ENCODE measurements at regions not wholly inside any gene's neighbourhood (a gene's known extent, or its start where the extent isn't known, plus 50 kb on each side); places are given as distances from the start of the nearest gene placed in this dataset.

DNA sequence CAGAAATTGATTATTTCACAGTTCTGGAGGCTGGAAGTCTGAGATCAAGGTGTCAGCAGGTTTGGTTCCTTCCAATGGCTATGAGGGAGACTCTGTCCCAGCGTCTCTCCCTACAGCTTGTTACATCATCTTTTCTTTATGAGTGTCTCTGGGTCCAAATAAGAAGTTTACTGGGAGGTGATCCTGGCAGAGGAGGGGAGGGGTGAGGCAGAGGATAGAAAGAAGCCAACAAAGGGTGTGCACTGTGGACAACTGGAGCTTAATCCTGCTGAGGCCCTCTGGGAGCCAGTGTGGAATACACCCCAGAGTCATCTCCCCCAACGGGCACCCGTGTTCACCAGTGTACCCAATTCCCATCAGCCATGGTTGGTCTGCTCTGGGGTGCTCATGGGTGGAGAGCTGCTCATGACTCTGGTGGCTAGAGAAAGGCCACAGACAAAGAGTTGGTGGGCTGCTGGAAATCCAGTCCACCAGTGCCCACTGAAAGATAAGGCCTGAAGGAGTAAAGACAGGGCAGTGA lies 57.5 kb upstream of the CTLA4 start:
- DNase-seq (no peak), ATAC-seq (ENCODE audit: low read depth) (no peak)
- no peak overlapping the region for H3K4me2 ChIP-seq (replicated peaks; ENCODE audit: low read depth, low read length, poor library complexity, severe bottlenecking)
- H3K27me3 ChIP-seq (replicated peaks in 1 of 4; ENCODE audit: control extremely low read depth in 1 of 4, control insufficient read depth in 3 of 4, insufficient read depth in 4 of 4, low read length in 3 of 4): peaks cover 0 to 19% (median 17%) of the 10 kb centered on the region in 4 experiments
- H3K4me3 ChIP-seq (ENCODE audit: control extremely low read depth in 1 of 5, extremely low read depth in 1 of 5, insufficient read depth in 1 of 5, low read depth in 2 of 5, low read length in 4 of 5): no peak overlapping the region
- H3K9ac ChIP-seq (ENCODE audit: low read length): no peak overlapping the region
- peaks cover 0 to 4% of the 10 kb centered on the region in 2 donors for H3K4me1 ChIP-seq (ENCODE audit: control insufficient read depth in 2 of 2, insufficient read depth in 2 of 2, low read length in 2 of 2)
- WGBS (ENCODE audit: insufficient coverage): no CpG with 5 or more reads among the region's 3 CpGs
- Mint-ChIP-seq H3K4me1 (peaks cover 4% of the 10 kb centered on the region), H3K27me3 (peaks cover 54% of the 10 kb centered on the region), H3K4me3 (no peak overlapping the region), H3K9me3 (ENCODE audit: insufficient read depth) (peaks cover 4% of the 10 kb centered on the region), H3K27ac (no peak overlapping the region)
- no peaks in the 10 kb centered on the region for H3K79me2 ChIP-seq (ENCODE audit: control insufficient read depth, insufficient read depth, low read length)
- peaks cover 2 to 10% (median 3%) of the 10 kb centered on the region in 3 donors for H3K9me3 ChIP-seq (ENCODE audit: control extremely low read depth in 1 of 3, control insufficient read depth in 2 of 3, insufficient read depth in 1 of 3, low read length in 2 of 3)
- CTCF ChIA-PET: no interaction called here
- H3K27ac ChIP-seq (ENCODE audit: low read length in 2 of 2): no peak overlapping the region
- POLR2A ChIA-PET: no interaction called here
- intact Hi-C loops (cut with micrococcal nuclease): loop anchor here (10.0 kb wide), 1 partner anchor 1235 kb away; no protein-coding TSS in a partner anchor
- H3K36me3 ChIP-seq (replicated peaks in 1 of 2; ENCODE audit: control extremely low read depth in 1 of 2, control insufficient read depth in 1 of 2, extremely low read depth in 1 of 2, insufficient read depth in 2 of 2, low read length in 1 of 2): no peaks in the 10 kb centered on the region
- H2AFZ ChIP-seq (ENCODE audit: insufficient read depth, low read depth, low read length, poor library complexity, severe bottlenecking): no peak overlapping the region
- no peaks in the 10 kb centered on the region for H4K20me1 ChIP-seq (ENCODE audit: control insufficient read depth, insufficient read depth, low read length, poor library complexity, severe bottlenecking)
- TF ChIP-seq EZH2 (IDR thresholded peaks at IDR 0.05; ENCODE audit: borderline replicate concordance, insufficient read depth, low read depth, low read length, poor library complexity, severe bottlenecking): no peak
- TF ChIP-seq, protein P1, sequence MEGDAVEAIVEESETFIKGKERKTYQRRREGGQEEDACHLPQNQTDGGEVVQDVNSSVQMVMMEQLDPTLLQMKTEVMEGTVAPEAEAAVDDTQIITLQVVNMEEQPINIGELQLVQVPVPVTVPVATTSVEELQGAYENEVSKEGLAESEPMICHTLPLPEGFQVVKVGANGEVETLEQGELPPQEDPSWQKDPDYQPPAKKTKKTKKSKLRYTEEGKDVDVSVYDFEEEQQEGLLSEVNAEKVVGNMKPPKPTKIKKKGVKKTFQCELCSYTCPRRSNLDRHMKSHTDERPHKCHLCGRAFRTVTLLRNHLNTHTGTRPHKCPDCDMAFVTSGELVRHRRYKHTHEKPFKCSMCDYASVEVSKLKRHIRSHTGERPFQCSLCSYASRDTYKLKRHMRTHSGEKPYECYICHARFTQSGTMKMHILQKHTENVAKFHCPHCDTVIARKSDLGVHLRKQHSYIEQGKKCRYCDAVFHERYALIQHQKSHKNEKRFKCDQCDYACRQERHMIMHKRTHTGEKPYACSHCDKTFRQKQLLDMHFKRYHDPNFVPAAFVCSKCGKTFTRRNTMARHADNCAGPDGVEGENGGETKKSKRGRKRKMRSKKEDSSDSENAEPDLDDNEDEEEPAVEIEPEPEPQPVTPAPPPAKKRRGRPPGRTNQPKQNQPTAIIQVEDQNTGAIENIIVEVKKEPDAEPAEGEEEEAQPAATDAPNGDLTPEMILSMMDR (IDR thresholded peaks at IDR 0.05): no peak

DNA sequence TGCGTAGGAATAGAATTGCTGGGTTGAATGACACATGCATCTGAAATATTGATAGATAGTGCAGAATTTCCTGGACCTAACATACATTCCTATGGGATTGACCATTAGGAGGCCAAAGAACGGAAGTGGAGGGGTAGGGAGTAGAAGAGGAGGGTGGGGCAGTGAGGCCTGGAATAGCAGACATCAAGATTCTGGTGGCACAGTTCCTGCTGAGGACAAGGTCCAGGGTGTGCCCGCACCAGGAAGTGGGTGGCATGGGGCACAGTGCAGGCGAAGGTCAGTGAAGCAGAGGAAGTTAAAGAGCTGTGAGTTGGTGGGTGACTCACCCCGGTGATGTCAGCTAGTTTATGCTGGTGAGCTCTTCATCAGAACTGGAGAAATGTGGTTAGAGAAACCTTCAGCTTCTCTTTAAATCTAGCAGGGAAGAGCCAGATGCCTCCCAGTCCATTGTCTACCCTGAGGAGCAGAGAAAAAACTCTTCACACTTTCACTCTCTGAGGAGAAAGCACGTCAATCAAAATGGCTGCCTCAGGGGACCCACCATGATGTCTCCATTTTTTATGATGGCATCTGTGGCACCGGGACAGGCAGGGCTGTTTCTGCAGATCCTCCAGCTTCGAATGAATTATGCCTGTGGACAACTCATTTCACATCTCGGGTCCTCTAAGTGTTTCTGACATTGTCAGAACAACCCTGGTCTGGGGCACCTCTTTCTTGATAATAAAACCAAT lies 55.9 kb upstream of the CTLA4 start:
- POLR2A ChIA-PET: no interaction called here
- no peak for DNase-seq
- Histone ChIP-seq H4K20me1 (ENCODE audit: control insufficient read depth, insufficient read depth, low read length, poor library complexity, severe bottlenecking) (no peaks in the 10 kb centered on the region), H3K4me3 (ENCODE audit: control extremely low read depth in 1 of 5, extremely low read depth in 1 of 5, insufficient read depth in 1 of 5, low read depth in 2 of 5, low read length in 4 of 5) (no peak overlapping the region), H3K27ac (ENCODE audit: low read length in 2 of 2) (no peak overlapping the region), H3K4me1 (ENCODE audit: control insufficient read depth in 2 of 2, insufficient read depth in 2 of 2, low read length in 2 of 2) (peaks cover 0 to 4% of the 10 kb centered on the region in 2 donors), H3K4me2 (replicated peaks; ENCODE audit: low read depth, low read length, poor library complexity, severe bottlenecking) (no peak overlapping the region), H3K9me3 (ENCODE audit: control extremely low read depth in 1 of 3, control insufficient read depth in 2 of 3, insufficient read depth in 1 of 3, low read length in 2 of 3) (no peaks in the 10 kb centered on the region), H3K27me3 (replicated peaks in 1 of 4; ENCODE audit: control extremely low read depth in 1 of 4, control insufficient read depth in 3 of 4, insufficient read depth in 4 of 4, low read length in 3 of 4) (peaks cover 0 to 33% (median 25%) of the 10 kb centered on the region in 4 experiments), H2AFZ (ENCODE audit: insufficient read depth, low read depth, low read length, poor library complexity, severe bottlenecking) (no peak overlapping the region), H3K79me2 (ENCODE audit: control insufficient read depth, insufficient read depth, low read length) (no peaks in the 10 kb centered on the region), H3K9ac (ENCODE audit: low read length) (no peak overlapping the region), H3K36me3 (replicated peaks in 1 of 2; ENCODE audit: control extremely low read depth in 1 of 2, control insufficient read depth in 1 of 2, extremely low read depth in 1 of 2, insufficient read depth in 2 of 2, low read length in 1 of 2) (no peaks in the 10 kb centered on the region)
- 56% methylated on average over 8 of the region's 9 CpGs for WGBS (ENCODE audit: insufficient coverage)
- H3K4me3 Mint-ChIP-seq: no peak overlapping the region
- intact Hi-C loops (cut with micrococcal nuclease): loop anchor here (10.0 kb wide), 1 partner anchor 1237 kb away; no protein-coding TSS in a partner anchor
- peak; percentile 58 for ATAC-seq (ENCODE audit: low read depth)
- CTCF ChIA-PET: no interaction called here
- TF ChIP-seq EZH2 (IDR thresholded peaks at IDR 0.05; ENCODE audit: borderline replicate concordance, insufficient read depth, low read depth, low read length, poor library complexity, severe bottlenecking): no peak
- TF ChIP-seq, protein P1 (IDR thresholded peaks at IDR 0.05): no peak
- peaks cover 61% of the 10 kb centered on the region for H3K27me3 Mint-ChIP-seq
- H3K27ac Mint-ChIP-seq: no peak overlapping the region
- peaks cover 4% of the 10 kb centered on the region for H3K4me1 Mint-ChIP-seq
- H3K9me3 Mint-ChIP-seq (ENCODE audit: insufficient read depth): no peaks in the 10 kb centered on the region
